HEK293T (cell line): ENCODE measurements at regions not wholly inside any gene's neighbourhood (a gene's known extent, or its start where the extent isn't known, plus 50 kb on each side); places are given as distances from the start of the nearest gene placed in this dataset.

Experiments used
- BHLHE40 ChIP-seq: fragments of 450-650 bp; IDR thresholded peaks from 2 replicates; pipeline ENCODE4 v1.6.1; 2016; ENCODE audit warnings: mild to moderate bottlenecking, moderate library complexity, borderline replicate concordance
- ELF4 ChIP-seq: fragments of 450-650 bp; IDR thresholded peaks from 2 replicates; pipeline ENCODE4 v1.6.1; 2017; ENCODE audit warnings: antibody characterized with exemption
- FOXA1 ChIP-seq: fragments of 450-650 bp; IDR thresholded peaks from 2 replicates; pipeline ENCODE4 v1.6.1; 2016; ENCODE audit warnings: mild to moderate bottlenecking
- SP1 ChIP-seq: fragments of 450-650 bp; IDR thresholded peaks from 2 replicates; pipeline ENCODE4 v1.6.1; 2017
- SUZ12 ChIP-seq: fragments of 450-650 bp; IDR thresholded peaks from 2 replicates; pipeline ENCODE4 v1.6.1; 2016; ENCODE audit warnings: mild to moderate bottlenecking

GRCh38 chr17:15121426-15121825, 143.7 kb downstream of the PMP22 start:
- no peak for TF ChIP-seq SP1
- TF ChIP-seq ELF4, result no peak
- no peak for TF ChIP-seq FOXA1
- TF ChIP-seq BHLHE40, result no peak
- no peak for TF ChIP-seq SUZ12
